ENCODE measurements at regions not wholly inside any gene's neighbourhood (a gene's known extent, or its start where the extent isn't known, plus 50 kb on each side); places are given as distances from the start of the nearest gene placed in this dataset.
"Not testable (repeated sequence)": the region's sequence is repeated elsewhere in the genome, so short reads cannot be mapped to it uniquely, and the experiment has no call there.

DNA sequence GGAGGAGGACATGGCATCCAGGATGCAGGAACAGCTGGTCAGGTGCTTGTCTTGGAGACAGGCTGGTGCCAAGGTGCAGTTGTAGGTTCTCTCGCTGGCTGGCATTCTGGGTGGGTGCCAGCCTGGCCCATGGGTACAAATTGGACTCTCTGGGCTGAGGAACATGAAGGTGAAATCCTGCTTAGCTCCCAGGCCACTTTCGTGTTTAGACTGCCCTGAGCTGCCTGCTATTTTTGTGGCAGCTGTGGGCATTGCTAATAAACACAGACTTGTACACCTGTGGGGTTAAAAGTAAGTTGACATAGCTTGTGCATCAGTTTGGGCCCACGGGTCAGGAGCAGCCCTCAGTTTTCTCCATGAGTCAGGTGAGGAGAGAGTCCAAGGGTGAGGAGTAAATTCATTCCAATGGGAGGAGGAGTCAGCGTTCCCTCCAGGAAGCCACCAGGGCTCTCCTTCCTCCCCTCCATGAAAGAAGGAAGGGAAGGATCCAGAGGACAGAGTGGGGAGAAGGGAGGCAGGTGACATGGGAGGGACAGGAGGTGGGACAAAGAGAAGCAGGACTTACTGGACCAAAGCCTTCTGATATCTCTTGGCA, 380.0 kb downstream of the GLRX3 start:
- no peak overlapping the region for H3K4me3 ChIP-seq (ENCODE audit: low read depth, low read length)
- TF ChIP-seq, protein P1, sequence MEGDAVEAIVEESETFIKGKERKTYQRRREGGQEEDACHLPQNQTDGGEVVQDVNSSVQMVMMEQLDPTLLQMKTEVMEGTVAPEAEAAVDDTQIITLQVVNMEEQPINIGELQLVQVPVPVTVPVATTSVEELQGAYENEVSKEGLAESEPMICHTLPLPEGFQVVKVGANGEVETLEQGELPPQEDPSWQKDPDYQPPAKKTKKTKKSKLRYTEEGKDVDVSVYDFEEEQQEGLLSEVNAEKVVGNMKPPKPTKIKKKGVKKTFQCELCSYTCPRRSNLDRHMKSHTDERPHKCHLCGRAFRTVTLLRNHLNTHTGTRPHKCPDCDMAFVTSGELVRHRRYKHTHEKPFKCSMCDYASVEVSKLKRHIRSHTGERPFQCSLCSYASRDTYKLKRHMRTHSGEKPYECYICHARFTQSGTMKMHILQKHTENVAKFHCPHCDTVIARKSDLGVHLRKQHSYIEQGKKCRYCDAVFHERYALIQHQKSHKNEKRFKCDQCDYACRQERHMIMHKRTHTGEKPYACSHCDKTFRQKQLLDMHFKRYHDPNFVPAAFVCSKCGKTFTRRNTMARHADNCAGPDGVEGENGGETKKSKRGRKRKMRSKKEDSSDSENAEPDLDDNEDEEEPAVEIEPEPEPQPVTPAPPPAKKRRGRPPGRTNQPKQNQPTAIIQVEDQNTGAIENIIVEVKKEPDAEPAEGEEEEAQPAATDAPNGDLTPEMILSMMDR (IDR thresholded peaks at IDR 0.05; ENCODE audit: insufficient read depth, low read length, severe bottlenecking): no peak
- no peaks in the 10 kb centered on the region for H3K36me3 ChIP-seq (ENCODE audit: control insufficient read depth, insufficient read depth, low read length)
- no peak for FAIRE-seq
- no peak for DNase-seq (ENCODE audit: low read depth)
- no peaks in the 10 kb centered on the region for H3K27me3 ChIP-seq (ENCODE audit: control insufficient read depth, insufficient read depth, low read length)

DNA sequence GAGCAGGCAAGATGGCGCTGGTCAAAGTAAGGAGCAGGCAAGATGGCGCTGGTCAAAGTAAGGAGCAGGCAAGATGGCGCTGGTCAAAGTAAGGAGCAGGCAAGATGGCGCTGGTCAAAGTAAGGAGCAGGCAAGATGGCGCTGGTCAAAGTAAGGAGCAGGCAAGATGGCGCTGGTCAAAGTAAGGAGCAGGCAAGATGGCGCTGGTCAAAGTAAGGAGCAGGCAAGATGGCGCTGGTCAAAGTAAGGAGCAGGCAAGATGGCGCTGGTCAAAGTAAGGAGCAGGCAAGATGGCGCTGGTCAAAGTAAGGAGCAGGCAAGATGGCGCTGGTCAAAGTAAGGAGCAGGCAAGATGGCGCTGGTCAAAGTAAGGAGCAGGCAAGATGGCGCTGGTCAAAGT, 382.7 kb downstream of the GLRX3 start:
- FAIRE-seq; H3K27me3 ChIP-seq (ENCODE audit: control insufficient read depth, insufficient read depth, low read length); H3K4me3 ChIP-seq (ENCODE audit: low read depth, low read length); DNase-seq (ENCODE audit: low read depth); H3K36me3 ChIP-seq (ENCODE audit: control insufficient read depth, insufficient read depth, low read length): not testable (repeated sequence)

DNA sequence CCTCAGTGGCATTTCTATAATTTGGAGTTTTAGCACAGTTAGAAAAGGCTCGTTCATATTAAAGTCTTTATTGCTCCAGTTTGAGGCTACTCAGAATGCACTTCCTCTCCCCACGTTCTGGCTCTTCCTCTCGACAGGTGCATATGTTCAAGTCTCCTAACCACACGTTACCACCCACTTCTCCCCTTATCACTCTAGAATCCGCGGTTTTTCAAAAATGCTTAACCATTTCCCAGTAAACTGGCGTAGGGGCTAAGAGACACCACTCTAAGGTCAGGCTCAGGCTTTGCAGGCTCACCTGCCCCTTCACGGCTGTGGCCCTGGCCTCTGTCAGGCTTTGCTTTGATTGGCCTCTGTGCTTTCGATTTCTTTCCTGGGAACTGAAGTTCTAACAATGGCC, 383.6 kb downstream of the GLRX3 start:
- TF ChIP-seq, protein P1 (IDR thresholded peaks at IDR 0.05; ENCODE audit: insufficient read depth, low read length, severe bottlenecking): no peak
- DNase-seq (ENCODE audit: low read depth) (no peak), FAIRE-seq (no peak)
- Histone ChIP-seq H3K27me3 (ENCODE audit: control insufficient read depth, insufficient read depth, low read length) (no peaks in the 10 kb centered on the region), H3K36me3 (ENCODE audit: control insufficient read depth, insufficient read depth, low read length) (no peaks in the 10 kb centered on the region), H3K4me3 (ENCODE audit: low read depth, low read length) (no peak overlapping the region)

DNA sequence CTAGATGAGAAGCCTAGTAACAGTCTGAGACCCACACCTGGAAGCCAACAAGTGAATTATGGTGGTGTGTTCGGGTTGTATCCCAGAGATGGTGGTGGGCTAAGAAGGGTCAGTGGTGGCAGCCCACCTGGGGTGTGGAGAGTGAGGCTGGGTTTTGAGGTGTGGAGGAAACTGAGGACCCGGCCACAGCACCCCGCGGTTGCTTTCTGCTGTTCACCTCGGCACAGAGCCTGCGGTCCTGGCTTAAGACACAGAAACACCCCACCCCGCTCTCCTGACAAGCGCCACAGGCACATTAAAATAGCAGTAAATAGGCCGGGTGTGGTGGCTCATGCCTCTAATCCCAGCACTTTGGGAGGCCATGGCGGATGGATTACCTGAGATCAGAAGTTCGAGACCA, 395.1 kb downstream of the GLRX3 start:
- DNase-seq (ENCODE audit: low read depth): no peak
- TF ChIP-seq, protein P1 (IDR thresholded peaks at IDR 0.05; ENCODE audit: insufficient read depth, low read length, severe bottlenecking): no peak
- H3K4me3 ChIP-seq (ENCODE audit: low read depth, low read length): no peak overlapping the region
- no peak for FAIRE-seq
- H3K36me3 ChIP-seq (ENCODE audit: control insufficient read depth, insufficient read depth, low read length): no peaks in the 10 kb centered on the region
- no peaks in the 10 kb centered on the region for H3K27me3 ChIP-seq (ENCODE audit: control insufficient read depth, insufficient read depth, low read length)

DNA sequence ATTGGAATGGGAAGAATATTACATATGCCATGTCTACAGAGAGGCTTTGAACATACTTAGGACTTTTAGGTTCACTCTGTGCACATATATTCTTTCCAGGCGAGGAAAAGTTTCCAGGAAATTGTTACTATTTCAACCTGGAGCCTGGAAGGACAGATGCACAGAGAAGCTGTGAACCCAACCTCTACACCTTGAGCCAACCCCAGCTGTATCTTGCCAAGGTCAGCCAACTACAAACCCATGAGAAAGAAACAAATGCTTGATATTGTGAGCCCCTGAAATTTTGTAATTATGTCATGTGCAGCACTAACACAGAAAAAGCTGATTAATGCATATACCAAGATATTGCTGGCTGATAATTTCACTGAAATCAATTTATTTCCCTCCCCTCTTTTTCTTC, 404.9 kb downstream of the GLRX3 start:
- DNase-seq (ENCODE audit: low read depth): no peak
- TF ChIP-seq, protein P1 (IDR thresholded peaks at IDR 0.05; ENCODE audit: insufficient read depth, low read length, severe bottlenecking): no peak
- Histone ChIP-seq H3K36me3 (ENCODE audit: control insufficient read depth, insufficient read depth, low read length) (no peaks in the 10 kb centered on the region), H3K27me3 (ENCODE audit: control insufficient read depth, insufficient read depth, low read length) (no peaks in the 10 kb centered on the region), H3K4me3 (ENCODE audit: low read depth, low read length) (no peak overlapping the region)
- FAIRE-seq: no peak

DNA sequence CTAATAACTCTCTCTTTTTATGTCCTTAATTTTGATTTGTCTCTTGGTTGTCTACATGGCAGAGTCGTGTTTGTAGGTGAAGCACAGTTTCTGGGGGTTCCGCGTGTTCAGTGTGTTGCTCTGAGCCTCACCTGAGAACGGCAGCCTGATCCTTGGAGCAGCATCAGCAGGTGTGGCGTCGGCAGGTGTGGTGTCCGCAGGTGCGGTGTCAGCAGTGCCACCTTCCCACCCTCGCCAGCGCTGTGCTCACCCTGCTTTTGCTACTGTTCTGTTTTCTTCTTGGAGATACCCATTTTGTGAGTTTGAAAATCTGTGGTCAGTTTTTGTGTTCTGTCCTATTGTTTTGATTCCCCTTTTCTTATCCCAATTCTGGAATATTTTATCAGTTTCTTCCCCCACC, 406.6 kb downstream of the GLRX3 start:
- TF ChIP-seq, protein P1 (IDR thresholded peaks at IDR 0.05; ENCODE audit: insufficient read depth, low read length, severe bottlenecking): no peak
- H3K36me3 ChIP-seq (ENCODE audit: control insufficient read depth, insufficient read depth, low read length): no peaks in the 10 kb centered on the region
- no peaks in the 10 kb centered on the region for H3K27me3 ChIP-seq (ENCODE audit: control insufficient read depth, insufficient read depth, low read length)
- no peak for FAIRE-seq
- DNase-seq (ENCODE audit: low read depth): no peak
- no peak overlapping the region for H3K4me3 ChIP-seq (ENCODE audit: low read depth, low read length)

Measured in bronchial epithelial cell (primary cell).